NCI-H2196 treated with DMSO at 0.1 percent for 48 hours (cell line): ENCODE measurements at regions not wholly inside any gene's neighbourhood (a gene's known extent, or its start where the extent isn't known, plus 50 kb on each side); places are given as distances from the start of the nearest gene placed in this dataset.

ENCODE experiments used
- DNase-seq: peaks from one replicate; lab custom pipeline; 2025; ENCODE audit not compliant: unreplicated experiment; lab: John Stamatoyannopoulos, UW

DNA sequence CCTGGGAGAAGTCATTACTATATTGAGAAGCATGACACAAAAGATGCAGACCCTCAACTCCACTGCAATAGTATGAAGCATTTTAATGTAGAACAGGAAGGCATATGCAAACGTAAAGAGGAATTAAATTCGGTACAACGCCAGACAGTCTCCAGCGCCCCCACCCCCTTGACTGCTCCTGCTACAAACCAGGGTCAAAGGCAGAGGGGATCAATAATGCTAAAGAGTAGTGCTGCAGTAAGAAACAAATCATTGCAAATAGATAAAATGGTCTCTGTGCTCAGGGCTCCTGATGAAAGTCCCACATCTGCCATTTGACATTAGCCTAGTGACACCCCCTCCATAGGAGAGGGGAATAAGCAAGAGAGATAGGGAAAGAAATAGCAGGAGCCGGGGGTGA is 164.9 kb upstream of the BLID start:
- DNase-seq: no peak

DNA sequence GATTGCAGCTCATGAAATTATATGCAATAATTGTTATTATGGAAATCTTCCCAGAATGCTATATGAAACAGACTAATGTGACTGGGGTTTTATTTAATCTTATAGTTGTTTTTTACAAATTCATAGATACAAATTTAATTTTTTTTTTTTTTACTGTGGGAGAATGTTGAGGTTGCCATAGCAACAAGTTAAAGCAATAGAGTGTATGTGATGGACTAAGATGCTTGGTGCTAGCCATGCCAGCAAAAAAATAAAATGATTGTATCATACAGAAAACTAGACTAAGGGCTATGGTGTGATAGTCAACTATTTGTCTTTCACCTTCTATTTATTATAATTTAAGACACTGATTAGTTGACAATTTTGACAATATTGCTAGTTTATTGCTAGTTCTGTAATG is 163.2 kb upstream of the BLID start:
- DNase-seq: no peak

DNA sequence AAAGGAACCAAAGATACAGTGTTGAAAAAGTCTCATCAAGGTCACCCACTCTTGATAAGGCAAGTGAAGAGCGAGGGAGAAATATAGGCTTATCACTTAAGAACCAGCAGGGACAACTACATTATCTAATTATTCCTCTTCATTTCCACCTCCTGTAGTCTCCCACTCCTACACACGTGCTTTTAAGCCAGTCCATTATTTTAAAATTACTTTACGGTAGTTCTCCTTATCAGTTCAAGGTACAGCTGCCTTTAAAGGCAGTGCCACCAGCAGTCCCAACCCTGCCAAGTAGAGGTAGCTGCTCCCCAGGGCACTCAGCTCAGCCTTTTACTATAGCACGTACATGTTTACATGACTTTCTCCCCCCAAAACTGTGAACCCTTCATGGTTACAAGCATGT is 161.5 kb upstream of the BLID start:
- no peak for DNase-seq

DNA sequence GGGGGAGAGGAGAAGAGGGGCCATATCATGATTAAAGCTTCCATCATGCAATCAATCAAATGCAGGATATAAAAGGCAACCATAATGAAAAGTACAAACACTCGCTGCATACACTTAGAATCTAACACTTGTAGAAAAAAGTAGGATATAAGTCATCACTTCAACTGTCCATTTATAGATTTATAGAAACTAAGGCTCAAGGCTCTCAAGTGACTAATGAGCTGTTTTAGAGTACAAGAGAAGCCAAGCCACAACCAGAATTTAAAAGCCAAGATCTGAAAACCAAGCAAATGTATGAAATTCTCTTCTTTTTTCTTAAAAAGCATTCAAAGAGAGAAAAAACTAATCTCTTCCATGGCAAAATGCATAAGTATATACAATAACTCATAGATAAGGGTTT is 160.2 kb upstream of the BLID start:
- DNase-seq: no peak

DNA sequence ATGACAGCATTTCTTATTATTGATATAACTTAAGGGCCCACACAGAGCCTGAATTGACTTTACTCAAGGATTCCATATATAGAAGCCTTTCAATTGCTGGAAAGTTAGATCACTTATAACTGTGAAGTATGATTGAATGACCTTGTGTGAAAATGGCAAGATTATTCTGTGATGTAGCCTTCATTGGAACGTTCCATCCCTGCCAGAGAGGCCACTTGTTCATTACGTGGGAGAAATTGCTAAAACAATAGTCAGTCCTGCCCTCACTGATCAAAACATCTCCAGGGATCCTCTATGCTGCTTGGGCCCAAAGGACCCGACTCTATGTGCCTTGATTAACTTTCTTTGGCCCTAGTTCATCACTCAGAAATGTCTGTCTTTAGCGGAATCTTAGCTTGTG is 159.5 kb upstream of the BLID start:
- DNase-seq: no peak

DNA sequence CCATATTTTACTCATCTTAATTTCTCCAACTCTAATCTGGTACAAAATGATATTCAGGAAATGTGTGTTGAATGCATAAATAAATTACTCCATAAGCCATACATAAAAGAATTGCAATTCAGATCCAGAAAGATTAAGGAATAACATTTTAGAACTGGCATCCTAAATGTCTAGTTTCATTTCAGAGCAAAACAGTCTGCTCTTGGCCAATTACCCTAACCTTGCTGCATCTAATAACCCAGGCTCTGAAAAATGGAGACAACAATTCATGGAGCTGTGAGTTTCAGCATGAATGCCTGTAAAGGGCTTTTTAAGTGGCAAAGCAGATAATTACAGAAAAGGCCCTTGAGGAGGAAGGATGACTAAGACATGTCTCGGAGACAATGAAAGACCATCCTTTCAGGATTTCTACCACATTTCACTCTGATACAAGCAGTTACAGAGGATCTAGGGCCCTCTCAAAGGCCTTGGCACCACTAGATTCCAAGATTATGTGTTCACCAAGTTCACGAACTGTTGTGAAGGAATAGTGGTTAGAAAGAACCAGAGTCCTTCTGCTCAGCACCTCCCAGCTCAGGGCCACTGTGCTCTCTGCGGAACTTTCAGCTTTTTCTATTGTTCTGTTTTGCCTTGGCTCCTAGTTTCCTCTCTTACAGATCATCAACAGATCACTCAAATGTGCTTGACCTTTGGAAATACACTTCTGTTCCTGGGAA is 157.6 kb upstream of the BLID start:
- no peak for DNase-seq

DNA sequence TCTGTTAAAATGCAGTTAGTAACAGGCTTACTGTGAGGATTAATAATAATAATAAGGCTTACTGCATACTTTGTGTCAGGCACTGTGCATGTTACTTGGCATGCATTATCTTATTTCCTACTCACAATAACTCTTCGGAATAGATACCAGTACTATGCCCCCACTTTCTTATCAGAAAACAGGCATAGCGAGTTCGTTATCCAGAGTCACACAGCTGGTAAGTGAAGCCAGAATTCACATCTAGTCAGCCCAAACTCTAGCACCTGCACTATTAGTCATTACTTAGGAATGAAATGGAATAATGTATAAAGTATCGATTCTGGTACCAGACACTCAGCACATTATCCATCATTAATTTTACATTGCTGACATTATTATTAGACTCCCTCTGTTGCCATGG is 155.7 kb upstream of the BLID start:
- no peak for DNase-seq

DNA sequence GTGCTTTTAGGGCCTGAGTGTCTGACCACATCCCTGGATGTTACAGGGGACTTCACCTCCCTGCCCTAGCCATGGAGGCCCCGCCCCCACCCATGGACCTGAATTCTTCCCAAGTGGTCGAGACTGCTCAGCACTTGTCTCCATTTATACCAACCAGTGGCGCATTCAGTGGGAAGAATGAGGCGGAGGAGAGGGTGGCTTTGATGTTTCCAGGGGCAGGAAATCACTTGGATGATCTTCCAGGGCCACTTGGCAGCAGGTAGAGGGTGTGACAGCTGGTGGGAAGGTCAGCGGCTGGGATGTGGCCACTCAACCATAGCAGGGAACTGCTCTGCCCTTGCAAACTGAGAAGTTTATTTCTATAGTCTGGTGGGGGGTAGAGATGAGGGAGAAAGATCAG is 155.1 kb upstream of the BLID start:
- no peak for DNase-seq

DNA sequence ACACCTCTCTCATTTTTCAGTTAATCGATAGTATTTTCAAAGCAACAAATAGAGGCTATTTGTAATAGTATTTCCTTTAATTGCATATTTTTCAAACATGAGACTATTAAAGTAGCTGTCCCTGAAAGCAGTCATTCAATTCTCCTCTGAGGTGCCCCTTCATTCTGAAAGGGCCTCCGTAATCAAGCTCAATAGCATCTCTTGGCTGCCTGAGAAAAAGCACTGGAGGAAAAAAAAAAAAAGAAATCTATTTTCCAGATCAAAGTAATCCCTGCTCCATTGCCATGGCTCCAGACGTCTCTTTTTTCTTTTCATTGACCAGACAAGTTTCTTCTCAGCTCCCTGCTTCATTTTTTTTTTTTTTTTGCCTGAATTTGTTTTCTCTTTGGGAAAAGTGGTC is 154.5 kb upstream of the BLID start:
- DNase-seq: no peak

DNA sequence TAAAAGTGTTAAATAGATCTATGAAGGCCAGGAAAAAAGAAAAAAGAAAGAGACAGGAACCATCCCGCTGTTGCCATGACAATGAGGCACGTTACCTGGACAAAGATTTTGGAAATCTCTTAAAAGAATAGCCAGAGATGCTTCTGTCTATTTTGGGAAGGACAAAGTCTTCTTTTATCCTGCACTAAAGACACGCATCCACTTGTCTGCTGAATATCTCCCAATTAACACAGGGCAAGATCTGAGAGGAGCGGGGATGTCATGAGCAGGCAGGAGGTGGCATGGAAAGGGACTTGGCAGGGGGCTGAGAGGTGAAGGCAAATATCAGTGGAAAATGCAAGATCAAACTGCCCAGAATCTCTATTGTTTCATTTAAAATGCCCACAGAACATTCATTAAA is 153.8 kb upstream of the BLID start:
- no peak for DNase-seq

DNA sequence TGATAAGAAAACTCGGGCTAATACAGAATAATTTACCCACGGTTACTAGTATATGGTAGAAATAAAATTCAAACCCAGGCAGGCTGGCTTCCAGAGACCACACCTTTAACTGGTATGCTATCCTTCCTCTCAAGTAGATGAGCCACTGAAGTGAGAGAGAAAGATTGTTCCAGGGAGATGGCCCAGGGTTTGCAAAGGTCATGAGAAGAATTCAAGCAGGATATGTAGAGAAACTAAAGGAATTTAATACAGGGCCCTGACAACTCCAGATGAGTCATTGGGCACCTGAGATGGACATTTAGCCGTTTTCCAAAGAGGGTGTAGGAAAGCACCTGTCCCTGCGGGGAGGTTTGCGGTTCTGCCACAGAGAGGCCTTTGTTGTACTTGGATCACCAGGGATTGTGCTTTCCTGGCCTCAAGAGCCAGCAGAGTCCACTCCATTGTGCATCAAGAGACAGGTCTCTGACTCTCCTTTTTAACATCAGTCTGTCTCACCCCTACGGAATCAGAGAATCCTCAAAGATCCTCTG is 152.7 kb upstream of the BLID start:
- DNase-seq: no peak

DNA sequence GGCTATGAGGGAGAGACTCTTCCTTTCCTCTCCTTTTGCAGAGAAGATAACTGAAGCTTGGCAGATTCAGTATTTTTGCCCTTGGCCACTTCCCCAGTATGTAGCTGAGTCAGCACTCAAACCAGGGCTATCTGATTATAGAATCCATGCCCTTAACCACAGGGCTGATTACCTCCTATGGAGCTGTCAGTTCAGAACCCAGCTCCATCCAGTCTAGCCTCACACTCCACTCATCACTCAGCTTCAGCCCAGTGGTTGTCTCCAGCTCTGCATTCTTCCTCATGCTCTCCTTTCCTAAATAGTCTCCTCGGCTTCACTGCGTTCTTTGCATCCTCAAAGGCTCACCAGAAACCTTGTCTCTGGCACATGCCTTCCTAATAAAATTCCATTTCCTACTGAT is 151.6 kb upstream of the BLID start:
- no peak for DNase-seq

DNA sequence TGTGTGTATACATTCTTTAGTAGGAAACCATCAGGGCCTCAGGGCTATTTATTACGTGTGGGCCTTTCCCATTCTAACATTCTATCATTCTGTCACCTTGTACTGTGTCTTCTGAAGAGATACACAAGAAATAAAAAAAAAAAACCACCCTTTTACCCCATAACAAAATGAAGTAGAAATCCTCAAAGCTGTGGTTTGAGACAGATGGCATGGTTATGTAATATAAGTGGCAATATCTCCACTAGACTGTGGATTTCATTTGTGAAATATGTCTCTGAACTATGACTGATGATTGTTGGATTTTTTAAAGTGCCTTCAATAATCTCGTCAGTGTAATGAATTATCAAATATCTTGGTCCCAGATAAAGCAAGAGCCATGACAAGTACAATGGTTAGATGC is 150.0 kb upstream of the BLID start:
- no peak for DNase-seq

DNA sequence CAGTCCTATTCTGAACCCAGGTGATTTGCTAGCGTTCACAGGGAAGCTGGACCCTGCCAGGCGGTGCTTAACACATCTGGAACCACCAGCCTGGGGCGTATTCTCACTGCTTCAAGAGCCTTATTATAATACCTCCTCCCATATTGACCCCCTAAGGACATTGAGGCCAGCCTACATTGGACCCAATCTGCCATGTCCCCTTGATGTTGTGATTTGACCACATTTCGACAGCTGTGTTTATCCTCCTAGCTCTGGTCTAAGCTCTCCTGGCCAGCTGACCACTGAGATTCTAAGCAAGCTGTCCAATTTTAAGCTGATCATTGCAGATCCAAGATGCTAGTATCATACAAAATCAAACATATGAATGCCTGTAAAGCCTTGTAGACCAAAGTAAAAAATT is 148.1 kb upstream of the BLID start:
- no peak for DNase-seq

DNA sequence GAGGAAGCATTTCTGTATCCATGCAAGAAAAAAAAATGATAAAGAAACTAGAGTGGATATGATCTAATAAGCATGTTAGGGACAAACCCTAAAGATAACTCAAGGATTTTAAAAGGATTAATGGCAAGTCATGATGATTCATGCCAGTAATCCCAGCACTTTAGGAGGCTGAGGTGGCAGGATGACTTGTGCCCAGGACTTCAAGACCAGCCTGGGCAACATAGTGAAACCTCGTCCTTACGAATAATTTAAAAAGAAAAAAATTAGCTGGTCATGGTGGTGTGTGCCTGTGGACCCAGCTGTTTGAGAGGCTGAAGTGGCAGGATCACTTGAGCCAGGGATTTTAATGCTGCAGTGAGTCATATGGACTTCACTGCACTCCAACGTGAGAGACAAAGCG is 145.5 kb upstream of the BLID start:
- DNase-seq: no peak

DNA sequence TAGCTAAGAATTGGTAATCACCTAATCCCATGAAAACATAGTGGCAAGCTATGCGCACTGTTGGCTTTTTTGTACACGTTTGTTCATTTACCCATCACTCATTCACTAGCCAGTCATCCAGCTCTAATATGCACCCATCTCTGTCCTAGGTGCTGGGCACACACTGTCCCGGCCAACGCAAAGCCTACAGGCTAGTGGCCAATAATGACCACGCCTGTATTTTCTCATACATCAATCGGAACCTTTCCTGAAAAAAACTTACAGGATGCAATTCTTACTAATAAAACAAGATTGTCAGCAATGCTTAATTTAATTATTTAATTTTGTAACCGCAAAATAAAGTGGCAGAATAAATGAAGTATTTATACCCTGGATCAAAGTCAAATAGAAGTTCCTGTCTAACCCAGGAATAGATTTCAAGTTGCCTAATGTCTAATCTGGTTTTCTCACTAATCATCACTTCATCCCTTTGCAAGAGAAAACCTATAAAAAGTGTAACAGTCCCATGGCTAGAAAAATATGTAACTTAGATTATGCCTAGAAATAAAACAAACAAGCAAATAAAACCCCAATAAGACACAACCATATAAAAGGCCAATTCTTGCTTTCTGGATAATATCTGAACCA is 143.3 kb upstream of the BLID start:
- no peak for DNase-seq

DNA sequence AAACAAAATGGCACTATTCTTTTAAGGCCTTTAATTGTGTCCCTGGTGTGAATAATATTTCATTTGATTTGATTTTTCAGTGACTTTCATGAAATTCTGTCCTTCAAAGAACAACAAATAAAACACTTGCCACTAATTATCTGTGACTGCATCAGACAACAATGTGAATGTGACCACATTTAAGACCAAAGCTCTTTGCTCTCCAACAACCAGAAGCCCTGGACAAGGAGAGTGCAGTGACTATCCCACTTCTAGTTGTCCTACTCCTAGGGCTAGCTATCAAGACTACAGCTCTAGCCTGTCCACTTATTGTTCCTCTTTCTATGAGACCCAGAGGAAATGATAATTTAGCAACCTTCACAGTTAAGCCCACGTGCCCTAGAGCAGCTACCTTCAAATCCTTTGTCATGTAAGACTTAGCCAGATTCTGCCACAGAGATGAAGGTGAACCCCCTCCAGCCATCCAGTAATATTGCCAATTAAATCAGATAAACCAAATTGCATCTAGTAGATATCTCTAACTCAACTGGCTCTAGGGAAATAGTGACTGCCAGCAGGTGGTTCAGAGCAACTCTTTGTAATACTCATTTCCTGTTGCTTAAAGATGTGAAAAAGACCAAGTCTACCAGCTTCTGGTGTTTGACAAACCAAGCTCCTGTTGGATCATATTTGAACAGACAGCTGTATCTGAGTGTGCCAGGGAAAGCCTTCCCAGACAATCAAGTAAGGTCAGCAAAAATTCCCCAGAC is 142.6 kb upstream of the BLID start:
- no peak for DNase-seq

DNA sequence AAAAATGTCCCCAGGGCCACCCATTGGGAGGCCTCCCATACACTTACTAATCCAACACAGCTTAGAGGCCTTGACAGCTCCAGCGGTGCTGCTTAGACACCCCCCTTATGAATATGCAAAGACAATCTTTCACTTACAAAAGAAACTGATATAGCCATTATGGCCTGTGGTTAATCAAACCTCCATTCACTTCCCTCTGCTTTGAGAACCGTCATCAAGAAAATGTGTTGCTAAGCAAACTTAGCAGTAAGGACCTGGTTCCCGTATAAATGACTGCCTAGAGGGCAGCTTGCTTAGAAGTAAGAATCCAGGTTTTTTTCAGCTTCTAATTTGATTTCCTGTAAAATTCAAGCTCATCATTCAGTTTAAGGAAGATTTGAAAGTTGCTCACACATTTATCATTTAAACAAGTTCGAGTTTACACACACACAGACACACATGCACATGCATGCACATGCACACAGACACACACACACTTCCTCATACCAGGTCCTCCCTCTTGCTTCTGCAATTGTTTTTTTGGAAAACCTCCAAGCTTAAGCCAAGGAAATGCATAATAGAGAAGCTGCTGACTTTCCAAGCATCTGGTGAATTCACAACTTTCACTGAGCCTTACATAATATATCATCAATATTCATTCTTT is 137.7 kb upstream of the BLID start:
- DNase-seq: no peak

DNA sequence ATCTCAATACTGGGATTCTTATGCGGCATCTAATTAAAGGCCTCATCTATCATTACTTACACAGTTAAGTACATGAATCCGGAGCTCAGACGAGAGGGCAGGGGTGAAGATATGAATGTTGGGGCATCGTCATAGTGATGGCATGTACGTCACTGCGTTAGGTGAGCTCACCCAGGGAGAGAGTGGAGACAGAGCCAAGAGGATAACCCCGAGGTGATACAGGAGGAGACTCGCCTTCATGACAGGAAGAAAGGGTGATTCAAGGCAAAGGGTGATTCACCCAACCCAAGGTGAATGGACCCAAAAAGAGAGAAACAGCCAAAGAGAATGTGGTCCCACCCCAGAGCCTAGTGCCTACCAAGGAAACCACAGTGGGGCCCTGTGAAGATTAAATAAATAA is 132.9 kb upstream of the BLID start:
- DNase-seq: no peak

DNA sequence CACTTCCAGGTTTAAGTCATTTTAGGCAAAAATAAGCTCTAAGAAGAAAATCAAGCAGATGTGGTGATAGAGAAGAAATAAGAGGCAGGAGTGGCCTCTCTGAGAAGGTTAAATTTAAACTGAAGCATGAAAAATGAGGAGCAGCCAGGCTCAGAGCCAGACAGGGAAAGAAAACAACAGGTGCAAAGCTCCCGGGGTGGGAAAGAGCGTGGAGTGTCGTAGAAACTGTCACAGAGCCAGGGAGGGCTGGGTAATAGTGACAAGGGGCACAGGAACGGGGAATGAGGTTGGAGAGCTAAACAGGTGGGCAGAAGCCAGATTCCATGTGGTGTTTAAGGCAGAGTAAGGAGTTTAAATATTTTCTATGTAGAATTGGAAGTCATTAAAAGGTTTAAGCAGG is 132.1 kb upstream of the BLID start:
- no peak for DNase-seq

DNA sequence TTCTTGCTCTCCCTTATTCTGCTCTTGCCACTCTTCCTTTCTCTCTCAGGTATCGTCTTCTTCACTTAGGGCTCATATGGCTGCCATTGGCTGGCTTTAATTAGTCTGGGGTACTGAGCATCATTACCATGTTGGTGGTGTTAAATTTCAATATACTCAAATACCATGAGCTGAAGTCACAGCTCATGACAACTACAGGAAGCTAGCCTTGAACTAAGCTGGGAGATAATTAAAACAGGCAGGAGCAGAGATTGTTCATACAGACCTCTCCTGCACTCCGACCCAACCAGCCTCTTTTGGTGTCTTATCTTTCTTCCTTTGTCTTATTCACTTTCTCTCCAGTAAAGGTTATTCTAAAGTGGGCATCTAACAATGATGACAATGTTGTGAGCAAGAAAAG is 130.9 kb upstream of the BLID start:
- DNase-seq: no peak

DNA sequence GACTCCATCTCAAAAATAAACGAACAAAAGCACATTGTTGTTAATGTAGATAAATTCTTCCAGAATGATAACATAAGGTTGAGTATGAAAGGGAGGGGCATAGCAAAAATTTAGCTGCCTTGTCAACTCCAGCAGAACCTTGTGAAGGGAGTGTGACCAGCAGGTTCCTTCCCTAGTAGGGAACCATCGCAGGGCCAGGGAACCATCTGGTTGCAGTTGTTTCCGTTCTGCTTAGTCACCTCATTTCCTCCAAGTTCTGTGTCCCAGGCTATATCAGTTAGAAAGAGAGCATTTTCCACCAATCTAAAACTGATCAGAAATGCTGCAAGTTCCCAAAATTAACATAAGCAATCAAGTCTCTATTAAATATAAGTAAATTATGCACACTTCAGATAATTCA is 126.7 kb upstream of the BLID start:
- no peak for DNase-seq
